ENCODE measurements at regions not wholly inside any gene's neighbourhood (a gene's known extent, or its start where the extent isn't known, plus 50 kb on each side); places are given as distances from the start of the nearest gene placed in this dataset.

DNA sequence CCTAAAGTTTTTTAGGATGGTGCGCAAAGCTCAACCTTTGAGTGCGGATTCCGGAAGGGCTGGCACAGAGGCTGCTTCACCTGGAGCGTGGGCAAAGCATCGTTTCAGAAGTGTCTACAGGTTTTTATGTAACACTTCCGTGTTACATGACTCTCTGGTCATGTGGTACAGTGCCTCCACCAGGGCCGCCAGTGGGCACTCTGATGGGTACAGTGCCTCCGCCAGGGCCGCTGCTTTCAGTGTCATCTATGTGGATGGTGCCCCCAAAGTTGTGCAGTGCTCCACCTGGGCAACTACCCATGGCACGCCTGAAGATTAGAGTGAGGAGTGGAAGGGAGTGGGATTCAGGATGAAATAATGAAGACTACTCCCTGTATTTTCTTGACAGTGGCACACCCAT lies 101.4 kb upstream of the C1orf174 start:
- H3K27me3 ChIP-seq (ENCODE audit: insufficient read depth, low read length, poor library complexity) = no peaks in the 10 kb centered on the region

DNA sequence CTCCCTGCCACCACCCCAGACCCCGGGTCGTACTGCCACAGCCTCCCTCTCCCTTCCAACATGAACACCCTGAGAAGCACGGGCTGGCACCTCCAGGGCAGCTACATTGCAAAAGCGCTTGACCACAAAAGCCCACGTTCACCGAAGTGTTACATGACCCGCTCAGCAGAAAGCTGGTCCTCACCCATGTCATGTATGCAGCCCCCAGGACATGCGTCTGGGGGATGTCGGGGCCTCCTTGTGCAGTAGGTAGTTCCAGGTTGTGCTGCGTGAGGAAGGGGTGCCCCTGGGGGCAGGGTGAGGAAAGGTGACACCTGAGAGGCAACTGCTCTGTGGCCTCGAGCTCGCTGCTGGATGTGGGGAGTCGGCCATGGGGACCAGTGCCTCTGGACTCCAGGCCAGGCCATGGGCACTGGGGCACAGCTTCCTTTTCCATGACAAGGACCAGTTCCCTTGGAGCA lies 102.0 kb upstream of the C1orf174 start:
- Histone ChIP-seq H3K79me2 (ENCODE audit: insufficient read depth, low read length) (no peaks in the 10 kb centered on the region), H3K9ac (ENCODE audit: low read depth, low read length) (no peak overlapping the region), H3K9me3 (ENCODE audit: insufficient read depth, low read length, severe bottlenecking) (no peaks in the 10 kb centered on the region), H2AFZ (ENCODE audit: low read depth, low read length) (no peak overlapping the region), H3K4me1 (ENCODE audit: insufficient read depth, low read length) (no peaks in the 10 kb centered on the region), H3K27ac (ENCODE audit: low read length) (no peak overlapping the region), H3K4me3 (ENCODE audit: low read depth in 1 of 2, low read length in 2 of 2) (no peak overlapping the region), H3K4me2 (ENCODE audit: insufficient read depth, low read length) (no peak overlapping the region), H4K20me1 (ENCODE audit: insufficient read depth, low read length) (no peaks in the 10 kb centered on the region), H3K36me3 (ENCODE audit: insufficient read depth, low read length) (no peaks in the 10 kb centered on the region), H3K27me3 (ENCODE audit: insufficient read depth, low read length, poor library complexity) (no peaks in the 10 kb centered on the region)
- TF ChIP-seq EZH2 (IDR thresholded peaks at IDR 0.05; ENCODE audit: borderline replicate concordance, low read depth, low read length, severe bottlenecking) = no peak
- TF ChIP-seq, protein P1, sequence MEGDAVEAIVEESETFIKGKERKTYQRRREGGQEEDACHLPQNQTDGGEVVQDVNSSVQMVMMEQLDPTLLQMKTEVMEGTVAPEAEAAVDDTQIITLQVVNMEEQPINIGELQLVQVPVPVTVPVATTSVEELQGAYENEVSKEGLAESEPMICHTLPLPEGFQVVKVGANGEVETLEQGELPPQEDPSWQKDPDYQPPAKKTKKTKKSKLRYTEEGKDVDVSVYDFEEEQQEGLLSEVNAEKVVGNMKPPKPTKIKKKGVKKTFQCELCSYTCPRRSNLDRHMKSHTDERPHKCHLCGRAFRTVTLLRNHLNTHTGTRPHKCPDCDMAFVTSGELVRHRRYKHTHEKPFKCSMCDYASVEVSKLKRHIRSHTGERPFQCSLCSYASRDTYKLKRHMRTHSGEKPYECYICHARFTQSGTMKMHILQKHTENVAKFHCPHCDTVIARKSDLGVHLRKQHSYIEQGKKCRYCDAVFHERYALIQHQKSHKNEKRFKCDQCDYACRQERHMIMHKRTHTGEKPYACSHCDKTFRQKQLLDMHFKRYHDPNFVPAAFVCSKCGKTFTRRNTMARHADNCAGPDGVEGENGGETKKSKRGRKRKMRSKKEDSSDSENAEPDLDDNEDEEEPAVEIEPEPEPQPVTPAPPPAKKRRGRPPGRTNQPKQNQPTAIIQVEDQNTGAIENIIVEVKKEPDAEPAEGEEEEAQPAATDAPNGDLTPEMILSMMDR (IDR thresholded peaks at IDR 0.05; ENCODE audit: borderline replicate concordance, extremely low read depth, low read length, poor library complexity, severe bottlenecking) = no peak
- no peak for ATAC-seq (ENCODE audit: insufficient read depth, low read depth)
- no peak for DNase-seq

More for the DNA sequence above, 101.4 kb upstream of the C1orf174 start:
- Histone ChIP-seq H3K4me2 (ENCODE audit: insufficient read depth, low read length) (no peak overlapping the region), H3K27ac (ENCODE audit: low read length) (no peak overlapping the region), H3K9ac (ENCODE audit: low read depth, low read length) (no peak overlapping the region), H3K4me3 (ENCODE audit: low read depth in 1 of 2, low read length in 2 of 2) (no peak overlapping the region), H3K4me1 (ENCODE audit: insufficient read depth, low read length) (no peaks in the 10 kb centered on the region), H4K20me1 (ENCODE audit: insufficient read depth, low read length) (no peaks in the 10 kb centered on the region), H3K36me3 (ENCODE audit: insufficient read depth, low read length) (no peaks in the 10 kb centered on the region), H3K79me2 (ENCODE audit: insufficient read depth, low read length) (no peaks in the 10 kb centered on the region), H3K9me3 (ENCODE audit: insufficient read depth, low read length, severe bottlenecking) (no peaks in the 10 kb centered on the region), H2AFZ (ENCODE audit: low read depth, low read length) (no peak overlapping the region)
- DNase-seq = no peak
- ATAC-seq (ENCODE audit: insufficient read depth, low read depth) = no peak
- no peak for TF ChIP-seq EZH2 (IDR thresholded peaks at IDR 0.05; ENCODE audit: borderline replicate concordance, low read depth, low read length, severe bottlenecking)
- TF ChIP-seq, protein P1 (IDR thresholded peaks at IDR 0.05; ENCODE audit: borderline replicate concordance, extremely low read depth, low read length, poor library complexity, severe bottlenecking) = no peak

DNA sequence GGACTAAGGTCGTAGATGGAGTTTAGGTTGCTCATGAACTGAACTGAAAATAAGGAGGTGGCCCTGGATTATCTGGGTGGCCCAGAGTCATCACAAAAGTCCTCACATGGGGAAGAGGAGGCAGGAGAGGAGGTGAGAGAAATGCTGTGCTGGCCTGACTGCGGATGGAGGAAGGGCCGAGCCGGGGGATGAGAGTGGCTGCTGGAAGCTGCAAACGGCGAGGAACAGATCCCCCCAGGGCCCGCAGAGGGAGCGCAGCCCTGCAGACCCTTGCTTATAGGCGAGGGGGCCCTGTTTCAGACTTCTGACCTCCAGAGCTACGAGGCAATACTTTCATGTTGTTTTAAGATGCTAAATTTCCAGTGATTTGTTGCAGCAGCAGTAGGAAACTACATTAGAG lies 102.7 kb upstream of the C1orf174 start:
- H3K79me2 ChIP-seq (ENCODE audit: insufficient read depth, low read length) = no peaks in the 10 kb centered on the region
- H4K20me1 ChIP-seq (ENCODE audit: insufficient read depth, low read length) = no peaks in the 10 kb centered on the region
- no peaks in the 10 kb centered on the region for H3K4me1 ChIP-seq (ENCODE audit: insufficient read depth, low read length)
- H3K27ac ChIP-seq (ENCODE audit: low read length) = no peak overlapping the region
- H3K9me3 ChIP-seq (ENCODE audit: insufficient read depth, low read length, severe bottlenecking) = no peaks in the 10 kb centered on the region
- H3K27me3 ChIP-seq (ENCODE audit: insufficient read depth, low read length, poor library complexity) = no peaks in the 10 kb centered on the region
- no peak overlapping the region for H2AFZ ChIP-seq (ENCODE audit: low read depth, low read length)
- TF ChIP-seq EZH2 (IDR thresholded peaks at IDR 0.05; ENCODE audit: borderline replicate concordance, low read depth, low read length, severe bottlenecking) = no peak
- TF ChIP-seq, protein P1 (IDR thresholded peaks at IDR 0.05; ENCODE audit: borderline replicate concordance, extremely low read depth, low read length, poor library complexity, severe bottlenecking) = no peak
- H3K4me3 ChIP-seq (ENCODE audit: low read depth in 1 of 2, low read length in 2 of 2) = no peak overlapping the region
- no peaks in the 10 kb centered on the region for H3K36me3 ChIP-seq (ENCODE audit: insufficient read depth, low read length)
- ATAC-seq (ENCODE audit: insufficient read depth, low read depth) = no peak
- no peak overlapping the region for H3K9ac ChIP-seq (ENCODE audit: low read depth, low read length)
- H3K4me2 ChIP-seq (ENCODE audit: insufficient read depth, low read length) = no peak overlapping the region
- no peak for DNase-seq

Measured in DND-41 (cell line).